Activated B cell treated with CpG ODN at 0.5 μM for 24 hours (primary cell): ENCODE measurements at regions not wholly inside any gene's neighbourhood (a gene's known extent, or its start where the extent isn't known, plus 50 kb on each side); places are given as distances from the start of the nearest gene placed in this dataset.

Experiments used
- ATAC-seq: fragments of 200-7000 bp; cut with Tn5 transposase; one replicate; pipeline ENCODE4 v1.10.0; 2021; ENCODE audit warnings: low read depth, mild to moderate bottlenecking, moderate library complexity
- CTCF ChIA-PET: fragments of 350-600 bp; sonication (Branson Sonifier 250); formaldehyde crosslinking; loops from one replicate; lab custom pipeline; 2021; ENCODE audit warnings: antibody characterized with exemption; lab: Charles Lee
- POLR2A ChIA-PET: fragments of 350-600 bp; sonication (Branson Sonifier 250); formaldehyde crosslinking; loops from one replicate; lab custom pipeline; 2021; ENCODE audit warnings: antibody characterized with exemption; lab: Charles Lee
- DNase-seq: peaks from one replicate; pipeline ENCODE4 v3.0.0; 2022
- H3K27ac Mint-ChIP-seq: one replicate; pipeline ENCODE4 v1.8.0; 2020; ENCODE audit warnings: mixed read lengths
- H3K27me3 Mint-ChIP-seq: one replicate; pipeline ENCODE4 v1.8.0; 2021; ENCODE audit warnings: mixed read lengths
- H3K36me3 Mint-ChIP-seq: one replicate; pipeline ENCODE4 v1.8.0; 2021; ENCODE audit warnings: low read depth, mixed read lengths
- H3K4me1 Mint-ChIP-seq: one replicate; pipeline ENCODE4 v1.8.0; 2021; ENCODE audit warnings: mixed read lengths
- H3K4me3 Mint-ChIP-seq: one replicate; pipeline ENCODE4 v1.8.0; 2020; ENCODE audit warnings: mild to moderate bottlenecking, mixed read lengths
- H3K9me3 Mint-ChIP-seq: one replicate; pipeline ENCODE4 v1.8.0; 2020; ENCODE audit warnings: mixed read lengths
- intact Hi-C: fragments of 100-400 bp; cut with micrococcal nuclease; formaldehyde crosslinking; loops from one replicate; pipeline ENCODE4 v1.15.1; 2024
- TF ChIP-seq, protein P1 (sequence below): fragments of 200-600 bp; IDR thresholded peaks from one replicate; pipeline ENCODE4 v1.8.0; 2022; ENCODE audit warnings: antibody characterized with exemption, mild to moderate bottlenecking

DNA sequence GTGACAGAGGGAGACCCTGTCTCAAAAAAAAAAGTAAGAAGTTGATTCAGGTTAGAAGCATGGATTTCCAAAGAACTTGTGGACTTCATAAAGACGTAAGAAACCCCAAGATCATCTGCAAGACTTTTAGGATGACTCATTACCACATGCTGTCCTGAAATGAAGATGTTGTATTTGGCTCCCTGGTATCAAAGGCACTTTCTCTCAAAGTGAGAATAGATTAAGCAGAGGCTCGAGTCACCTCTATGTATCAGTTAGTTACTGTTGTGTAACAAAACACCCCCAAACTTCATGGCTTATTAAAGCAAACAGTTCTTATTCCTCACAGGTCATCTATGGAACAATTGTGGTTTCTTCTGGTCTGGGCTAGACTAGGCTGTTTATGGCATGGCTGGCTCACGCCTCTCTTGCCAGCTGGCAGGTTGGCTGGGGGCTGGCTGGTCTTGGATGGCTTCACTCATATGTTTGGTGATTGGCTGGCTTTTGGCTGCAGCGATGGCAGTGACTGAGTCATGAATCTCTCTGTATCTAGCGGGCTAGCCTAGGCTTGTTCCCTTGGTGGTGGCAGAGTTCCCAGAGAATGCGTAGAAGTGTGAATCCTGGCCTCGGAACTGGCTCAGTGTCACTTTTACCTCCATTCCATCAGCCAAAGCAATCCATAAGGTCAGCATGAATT lies 60.4 kb upstream of the MSI2 start:
- ATAC-seq (no peak), DNase-seq (no peak)
- Mint-ChIP-seq H3K27ac (no peak overlapping the region), H3K36me3 (no peaks in the 10 kb centered on the region), H3K4me3 (no peak overlapping the region), H3K27me3 (peaks cover 16% of the 10 kb centered on the region), H3K9me3 (no peaks in the 10 kb centered on the region), H3K4me1 (no peaks in the 10 kb centered on the region)
- CTCF ChIA-PET = no interaction called here
- intact Hi-C loops = no loop called here
- TF ChIP-seq, protein P1, sequence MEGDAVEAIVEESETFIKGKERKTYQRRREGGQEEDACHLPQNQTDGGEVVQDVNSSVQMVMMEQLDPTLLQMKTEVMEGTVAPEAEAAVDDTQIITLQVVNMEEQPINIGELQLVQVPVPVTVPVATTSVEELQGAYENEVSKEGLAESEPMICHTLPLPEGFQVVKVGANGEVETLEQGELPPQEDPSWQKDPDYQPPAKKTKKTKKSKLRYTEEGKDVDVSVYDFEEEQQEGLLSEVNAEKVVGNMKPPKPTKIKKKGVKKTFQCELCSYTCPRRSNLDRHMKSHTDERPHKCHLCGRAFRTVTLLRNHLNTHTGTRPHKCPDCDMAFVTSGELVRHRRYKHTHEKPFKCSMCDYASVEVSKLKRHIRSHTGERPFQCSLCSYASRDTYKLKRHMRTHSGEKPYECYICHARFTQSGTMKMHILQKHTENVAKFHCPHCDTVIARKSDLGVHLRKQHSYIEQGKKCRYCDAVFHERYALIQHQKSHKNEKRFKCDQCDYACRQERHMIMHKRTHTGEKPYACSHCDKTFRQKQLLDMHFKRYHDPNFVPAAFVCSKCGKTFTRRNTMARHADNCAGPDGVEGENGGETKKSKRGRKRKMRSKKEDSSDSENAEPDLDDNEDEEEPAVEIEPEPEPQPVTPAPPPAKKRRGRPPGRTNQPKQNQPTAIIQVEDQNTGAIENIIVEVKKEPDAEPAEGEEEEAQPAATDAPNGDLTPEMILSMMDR = no peak
- POLR2A ChIA-PET = no interaction called here

DNA sequence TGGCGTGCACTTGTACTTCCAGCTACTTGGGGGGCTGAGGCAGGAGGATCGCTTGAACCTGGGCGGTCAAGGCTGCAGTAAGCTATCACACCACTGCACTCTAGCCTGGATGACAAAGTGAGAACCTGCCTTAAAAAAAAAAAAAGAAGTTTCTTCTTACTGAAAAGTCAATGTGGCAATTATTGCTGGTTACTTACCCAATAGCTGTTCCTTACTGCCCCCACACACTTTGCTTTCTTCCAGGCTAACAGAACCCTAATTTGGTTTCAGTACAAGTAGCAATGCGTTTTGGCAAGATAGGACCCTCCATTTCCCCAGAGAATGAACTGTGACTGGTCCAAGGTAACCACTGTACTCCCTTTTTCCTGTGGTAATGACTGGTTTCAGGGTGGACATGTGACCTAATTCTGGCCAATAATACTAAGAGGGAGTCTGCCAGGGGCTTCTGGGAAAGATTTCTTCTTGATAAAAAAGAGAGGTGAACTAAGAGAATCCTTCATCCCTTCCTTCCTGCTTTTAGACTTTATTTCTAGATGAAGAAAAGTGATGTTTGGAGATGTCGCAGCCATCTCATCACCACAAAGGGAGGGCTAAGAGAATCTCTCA lies 58.8 kb upstream of the MSI2 start:
- TF ChIP-seq, protein P1 = no peak
- Mint-ChIP-seq H3K27me3 (peaks cover 8% of the 10 kb centered on the region), H3K4me1 (no peaks in the 10 kb centered on the region), H3K9me3 (no peaks in the 10 kb centered on the region), H3K27ac (no peak overlapping the region), H3K36me3 (no peaks in the 10 kb centered on the region), H3K4me3 (no peak overlapping the region)
- intact Hi-C loops = no loop called here
- POLR2A ChIA-PET = no interaction called here
- CTCF ChIA-PET = no interaction called here
- no peak for DNase-seq
- ATAC-seq = no peak

DNA sequence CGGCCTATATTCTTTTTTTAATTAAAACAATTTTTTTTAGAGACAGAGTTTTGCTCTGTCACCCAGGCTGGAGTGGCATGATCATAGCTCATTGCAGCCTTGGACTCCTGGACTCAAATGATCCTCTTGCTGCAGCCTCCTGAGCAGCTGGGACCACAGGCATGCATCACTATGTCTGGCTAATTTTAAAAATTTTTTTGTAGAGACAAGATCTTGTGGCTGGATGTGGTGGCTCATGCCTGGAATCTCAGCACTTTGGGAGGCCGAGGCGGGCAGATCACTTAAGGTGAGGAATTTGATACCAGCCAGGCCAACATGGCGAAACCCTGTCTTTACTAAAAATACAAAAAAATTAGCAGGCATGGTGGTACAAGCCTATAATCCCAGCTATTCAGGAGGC lies 54.8 kb upstream of the MSI2 start:
- no peak for ATAC-seq
- Mint-ChIP-seq H3K4me1 (no peaks in the 10 kb centered on the region), H3K27ac (no peak overlapping the region), H3K27me3 (peaks cover 5% of the 10 kb centered on the region), H3K9me3 (no peaks in the 10 kb centered on the region), H3K4me3 (no peak overlapping the region), H3K36me3 (no peaks in the 10 kb centered on the region)
- intact Hi-C loops = no loop called here
- TF ChIP-seq, protein P1 = no peak
- ChIA-PET POLR2A (no interaction called here), CTCF (no interaction called here)
- DNase-seq = no peak

DNA sequence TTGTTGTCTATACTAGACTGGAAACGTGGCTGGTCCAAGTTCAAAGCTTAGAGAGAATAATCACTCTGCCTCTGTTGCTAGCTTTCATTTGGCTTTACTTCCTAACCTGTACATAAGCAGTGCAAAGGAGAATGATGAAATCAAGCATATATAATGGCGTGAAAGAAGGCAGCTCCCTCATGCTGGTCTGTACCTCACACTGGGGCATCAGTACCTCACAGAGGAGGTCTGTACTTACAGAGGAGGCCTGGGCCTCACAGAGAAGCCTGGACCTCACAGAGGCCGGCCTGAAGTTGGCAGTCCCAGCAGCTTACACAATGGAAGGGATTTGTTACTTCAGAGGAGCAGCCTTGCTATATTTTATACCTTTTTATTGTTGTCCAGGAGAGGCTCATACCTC lies 53.3 kb upstream of the MSI2 start:
- CTCF ChIA-PET = no interaction called here
- TF ChIP-seq, protein P1 = no peak
- Mint-ChIP-seq H3K27me3 (peaks cover 5% of the 10 kb centered on the region), H3K4me3 (no peak overlapping the region), H3K36me3 (no peaks in the 10 kb centered on the region), H3K4me1 (no peaks in the 10 kb centered on the region), H3K27ac (no peak overlapping the region), H3K9me3 (peaks cover 5% of the 10 kb centered on the region)
- ATAC-seq (no peak), DNase-seq (no peak)
- intact Hi-C loops = no loop called here
- POLR2A ChIA-PET = no interaction called here
